H1 (cell line): ENCODE measurements at regions not wholly inside any gene's neighbourhood (a gene's known extent, or its start where the extent isn't known, plus 50 kb on each side); places are given as distances from the start of the nearest gene placed in this dataset.
"Not testable (repeated sequence)": the region's sequence is repeated elsewhere in the genome, so short reads cannot be mapped to it uniquely, and the experiment has no call there.

Experiments
- TAF1 ChIP-seq: IDR thresholded peaks from 2 replicates; pipeline ENCODE4 v1.6.1; 2011; ENCODE audit warnings: mild to moderate bottlenecking, low read depth, low read length
- TF ChIP-seq, protein P1 (sequence below), 3 experiments: IDR thresholded peaks; 1 replicate in 2 of 3; 2 replicates in 1 of 3; pipeline versions ENCODE4 v1.5.1 to v1.6.1; 2011; ENCODE audit warnings: low read length in 3 of 3, mild to moderate bottlenecking in 3 of 3, inconsistent platforms in 2 of 3, low read depth in 1 of 3, moderate library complexity in 1 of 3; ENCODE audit not compliant: insufficient read depth in 1 of 3; ENCODE audit errors: control extremely low read depth in 1 of 3

DNA sequence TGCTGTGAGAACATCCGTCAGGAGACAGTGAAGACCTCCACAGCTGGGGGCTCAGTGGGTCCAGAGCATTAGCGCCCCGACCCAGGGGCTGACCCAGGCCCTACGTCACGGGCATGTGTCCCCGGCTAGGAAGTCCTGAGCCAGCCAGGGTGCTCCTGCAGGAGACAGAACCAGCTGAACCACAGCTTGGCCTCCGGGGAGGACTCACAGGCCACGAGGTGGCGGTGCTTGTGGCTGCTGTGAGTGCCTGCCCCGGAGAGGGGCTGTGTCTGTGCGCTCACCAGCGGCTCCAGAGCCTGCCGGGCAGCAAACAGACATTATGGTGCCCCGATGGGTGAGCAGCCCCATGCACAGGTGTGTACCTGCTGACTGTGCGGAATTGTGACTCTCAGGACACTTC is 4085.2 kb upstream of the TPTE start:
- TF ChIP-seq TAF1 = not testable (repeated sequence)
- TF ChIP-seq, protein P1, sequence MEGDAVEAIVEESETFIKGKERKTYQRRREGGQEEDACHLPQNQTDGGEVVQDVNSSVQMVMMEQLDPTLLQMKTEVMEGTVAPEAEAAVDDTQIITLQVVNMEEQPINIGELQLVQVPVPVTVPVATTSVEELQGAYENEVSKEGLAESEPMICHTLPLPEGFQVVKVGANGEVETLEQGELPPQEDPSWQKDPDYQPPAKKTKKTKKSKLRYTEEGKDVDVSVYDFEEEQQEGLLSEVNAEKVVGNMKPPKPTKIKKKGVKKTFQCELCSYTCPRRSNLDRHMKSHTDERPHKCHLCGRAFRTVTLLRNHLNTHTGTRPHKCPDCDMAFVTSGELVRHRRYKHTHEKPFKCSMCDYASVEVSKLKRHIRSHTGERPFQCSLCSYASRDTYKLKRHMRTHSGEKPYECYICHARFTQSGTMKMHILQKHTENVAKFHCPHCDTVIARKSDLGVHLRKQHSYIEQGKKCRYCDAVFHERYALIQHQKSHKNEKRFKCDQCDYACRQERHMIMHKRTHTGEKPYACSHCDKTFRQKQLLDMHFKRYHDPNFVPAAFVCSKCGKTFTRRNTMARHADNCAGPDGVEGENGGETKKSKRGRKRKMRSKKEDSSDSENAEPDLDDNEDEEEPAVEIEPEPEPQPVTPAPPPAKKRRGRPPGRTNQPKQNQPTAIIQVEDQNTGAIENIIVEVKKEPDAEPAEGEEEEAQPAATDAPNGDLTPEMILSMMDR (IDR thresholded peaks at IDR 0.05; ENCODE audit: control extremely low read depth in 1 of 3, insufficient read depth in 1 of 3, low read depth in 1 of 3, low read length in 3 of 3) = not testable (repeated sequence)
